H9 (cell line): ENCODE measurements at regions not wholly inside any gene's neighbourhood (a gene's known extent, or its start where the extent isn't known, plus 50 kb on each side); places are given as distances from the start of the nearest gene placed in this dataset.

Experiments used
- DNase-seq: peaks from one replicate; pipeline ENCODE4 v3.0.0-alpha.2; 2017
- H2AFZ ChIP-seq: one replicate; pipeline ENCODE4 v1.6.1; 2013; ENCODE audit warnings: mild to moderate bottlenecking, low read length, control low read depth, moderate library complexity
- H2AK5ac ChIP-seq: 2 replicates; pipeline ENCODE4 v1.6.1; 2013; ENCODE audit warnings: low read length, control low read depth, mixed read lengths; ENCODE audit not compliant: insufficient read length
- H2BK120ac ChIP-seq: one replicate; pipeline ENCODE4 v1.6.1; 2013; ENCODE audit warnings: low read depth, mild to moderate bottlenecking, low read length, control low read depth, inconsistent platforms; ENCODE audit not compliant: poor library complexity, severe bottlenecking
- H2BK12ac ChIP-seq: 2 replicates; pipeline ENCODE4 v1.6.1; 2013; ENCODE audit warnings: low read length, control low read depth, mixed read lengths, low read depth; ENCODE audit not compliant: insufficient read length
- H2BK15ac ChIP-seq: 2 replicates; pipeline ENCODE4 v1.6.1; 2013; ENCODE audit warnings: low read depth, low read length, control low read depth
- H2BK20ac ChIP-seq: one replicate; pipeline ENCODE4 v1.6.1; 2013; ENCODE audit warnings: low read depth, mild to moderate bottlenecking, low read length, control low read depth, inconsistent platforms; ENCODE audit not compliant: poor library complexity, severe bottlenecking
- H2BK5ac ChIP-seq: 2 replicates; pipeline ENCODE4 v1.6.1; 2013; ENCODE audit warnings: low read length, control low read depth, mixed read lengths; ENCODE audit not compliant: insufficient read length
- H3K14ac ChIP-seq: 2 replicates; pipeline ENCODE4 v1.6.1; 2013; ENCODE audit warnings: low read length, control low read depth; ENCODE audit not compliant: insufficient read depth
- H3K18ac ChIP-seq: 2 replicates; pipeline ENCODE4 v1.6.1; 2013; ENCODE audit warnings: low read depth, mild to moderate bottlenecking, mixed read lengths, low read length, control low read depth; ENCODE audit not compliant: insufficient read length
- H3K23ac ChIP-seq: 2 replicates; pipeline ENCODE4 v1.6.1; 2013; ENCODE audit warnings: low read length, control low read depth, mixed read lengths, low read depth; ENCODE audit not compliant: insufficient read length
- H3K23me2 ChIP-seq: 2 replicates; pipeline ENCODE4 v1.6.1; 2013; ENCODE audit warnings: low read depth, mild to moderate bottlenecking, mixed read lengths, low read length, control low read depth; ENCODE audit not compliant: insufficient read length, poor library complexity, severe bottlenecking
- H3K27ac ChIP-seq: 2 replicates; pipeline ENCODE4 v1.5.1; 2013; ENCODE audit warnings: low read length, control low read depth, mixed read lengths, low read depth; ENCODE audit not compliant: insufficient read length
- H3K27me3 ChIP-seq: 2 replicates; pipeline ENCODE4 v1.6.1; 2013; ENCODE audit warnings: low read length, control low read depth, inconsistent platforms; ENCODE audit not compliant: insufficient read depth
- H3K4ac ChIP-seq: 2 replicates; pipeline ENCODE4 v1.6.1; 2013; ENCODE audit warnings: low read depth, mild to moderate bottlenecking, control low read depth, inconsistent platforms, low read length, moderate library complexity
- H3K4me1 ChIP-seq: 2 replicates; pipeline ENCODE4 v1.6.1; 2013; ENCODE audit warnings: low read length, control low read depth, inconsistent platforms; ENCODE audit not compliant: insufficient read depth
- H3K4me2 ChIP-seq: 2 replicates; pipeline ENCODE4 v1.6.1; 2013; ENCODE audit warnings: low read length, control low read depth, mixed read lengths; ENCODE audit not compliant: insufficient read length, insufficient read depth
- H3K56ac ChIP-seq: 2 replicates; pipeline ENCODE4 v1.6.1; 2013; ENCODE audit warnings: low read depth, mild to moderate bottlenecking, mixed read lengths, low read length, control low read depth; ENCODE audit not compliant: insufficient read length
- H3K79me1 ChIP-seq: 2 replicates; pipeline ENCODE4 v1.6.1; 2013; ENCODE audit warnings: low read depth, mild to moderate bottlenecking, moderate library complexity, low read length, control low read depth, inconsistent platforms; ENCODE audit not compliant: insufficient read depth, poor library complexity, severe bottlenecking
- H3K79me2 ChIP-seq: 2 replicates; pipeline ENCODE4 v1.6.1; 2013; ENCODE audit warnings: low read length, control low read depth, inconsistent platforms; ENCODE audit not compliant: insufficient read depth
- H3K9ac ChIP-seq: 2 replicates; pipeline ENCODE4 v1.6.1; 2013; ENCODE audit warnings: low read length, control low read depth, mixed read lengths; ENCODE audit not compliant: insufficient read length; ENCODE audit errors: extremely low read depth
- H3K9me3 ChIP-seq: one replicate; pipeline ENCODE4 v1.6.1; 2013; ENCODE audit warnings: low read depth, low read length, inconsistent platforms; ENCODE audit not compliant: control insufficient read depth
- H3T11ph ChIP-seq: one replicate; pipeline ENCODE4 v1.6.1; 2013; ENCODE audit warnings: mild to moderate bottlenecking, low read length, control low read depth, inconsistent platforms
- H4K20me1 ChIP-seq: one replicate; pipeline ENCODE4 v1.6.1; 2013; ENCODE audit not compliant: control insufficient read depth, insufficient read length, insufficient read depth
- H4K5ac ChIP-seq: 2 replicates; pipeline ENCODE4 v1.6.1; 2013; ENCODE audit warnings: low read depth, mild to moderate bottlenecking, mixed read lengths, low read length, control low read depth; ENCODE audit not compliant: insufficient read length
- H4K8ac ChIP-seq: replicated peaks from 2 replicates; pipeline ENCODE4 v1.6.1; 2013; ENCODE audit warnings: low read length, control low read depth, mixed read lengths, low read depth; ENCODE audit not compliant: insufficient read length
- H4K91ac ChIP-seq: 2 replicates; pipeline ENCODE4 v1.6.1; 2013; ENCODE audit warnings: low read depth, mild to moderate bottlenecking, moderate library complexity, mixed read lengths, low read length, control low read depth; ENCODE audit not compliant: insufficient read length
- H3K27ac Mint-ChIP-seq, 3 experiments: 2 replicates in 2 of 3; 3 replicates in 1 of 3; pipeline ENCODE4 v1.8.0; 2020 to 2021; ENCODE audit warnings: mixed read lengths in 3 of 3, mild to moderate bottlenecking in 1 of 3, moderate library complexity in 1 of 3
- H3K27me3 Mint-ChIP-seq: 2 replicates; pipeline ENCODE4 v1.8.0; 2021; ENCODE audit warnings: low read depth, mild to moderate bottlenecking, moderate library complexity, mixed read lengths
- H3K36me3 Mint-ChIP-seq, 3 experiments: 2 replicates in 2 of 3; 3 replicates in 1 of 3; pipeline ENCODE4 v1.8.0; 2020 to 2021; ENCODE audit warnings: low read depth in 3 of 3, mixed read lengths in 3 of 3; ENCODE audit not compliant: insufficient read depth in 1 of 3
- H3K4me1 Mint-ChIP-seq, 2 experiments: 2 replicates each; pipeline ENCODE4 v1.8.0; 2020; ENCODE audit warnings: mixed read lengths in 2 of 2
- H3K4me3 Mint-ChIP-seq, 2 experiments: 2 replicates in 1 of 2; 3 replicates in 1 of 2; pipeline ENCODE4 v1.8.0; 2020 to 2021; ENCODE audit warnings: mild to moderate bottlenecking in 2 of 2, mixed read lengths in 2 of 2, moderate library complexity in 1 of 2
- H3K9me3 Mint-ChIP-seq, 2 experiments: 2 replicates in 1 of 2; 3 replicates in 1 of 2; pipeline ENCODE4 v1.8.0; 2020; ENCODE audit warnings: mild to moderate bottlenecking in 2 of 2, mixed read lengths in 2 of 2, moderate library complexity in 1 of 2
- CTCF ChIP-seq: fragments of 200-600 bp; sonication (generic); conservative IDR thresholded peaks from 3 replicates; pipeline ENCODE4 v1.8.0; 2021; ENCODE audit warnings: antibody characterized with exemption, mild to moderate bottlenecking
- WGBS: extraction: QIAGEN DNeasy Blood & Tissue Kit; methylation state at CpG from one replicate; pipeline ENCODE4 v1.1.7; 2013; ENCODE audit warnings: missing lambda C conversion rate, low lambda C conversion rate, mixed read lengths; ENCODE audit not compliant: insufficient read length; ENCODE audit errors: extremely low coverage; 5-methylcytosine and 5-hydroxymethylcytosine counted together

DNA sequence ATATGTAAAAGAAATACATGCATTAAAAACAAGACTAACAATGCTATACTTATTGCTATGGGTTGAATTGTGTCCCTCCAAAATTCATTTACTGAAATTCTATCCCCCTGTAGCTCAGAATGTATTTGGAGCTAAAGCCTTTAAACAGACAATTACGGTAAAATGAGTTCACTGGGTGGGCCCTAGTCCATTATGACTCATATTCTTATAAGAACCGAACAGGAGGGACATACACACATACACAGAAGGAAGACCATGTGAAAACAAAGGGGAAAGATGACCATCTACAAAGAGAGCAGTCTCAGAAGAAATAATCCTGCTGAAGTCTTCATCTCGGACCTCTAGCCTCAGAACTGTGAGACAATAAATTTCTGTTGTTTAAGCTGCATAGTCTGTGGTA lies 77.1 kb upstream of the ANKS1B start:
- Histone ChIP-seq H2BK12ac (no peak overlapping the region), H3K79me1 (peaks cover 2% of the 10 kb centered on the region), H3K27ac (no peak overlapping the region), H3K18ac (no peak overlapping the region), H3K79me2 (no peaks in the 10 kb centered on the region), H3K4me1 (no peaks in the 10 kb centered on the region), H2AFZ (no peak overlapping the region), H2BK5ac (no peak overlapping the region), H4K8ac (no peak overlapping the region), H4K20me1 (no peaks in the 10 kb centered on the region), H3K56ac (no peak overlapping the region), H3K23ac (no peak overlapping the region), H3K14ac (no peak overlapping the region), H3K23me2 (no peaks in the 10 kb centered on the region), H3K4me2 (no peak overlapping the region), H2AK5ac (no peak overlapping the region), H3K4ac (no peak overlapping the region), H3K9me3 (no peaks in the 10 kb centered on the region), H3T11ph (no peak overlapping the region), H2BK120ac (no peak overlapping the region), H4K5ac (no peak overlapping the region), H2BK15ac (no peak overlapping the region), H4K91ac (no peak overlapping the region), H3K27me3 (no peaks in the 10 kb centered on the region), H3K9ac (no peak overlapping the region), H2BK20ac (no peak overlapping the region)
- Mint-ChIP-seq H3K36me3 (peaks cover 14 to 44% (median 31%) of the 10 kb centered on the region in 3 experiments), H3K27ac (no peak overlapping the region), H3K9me3 (peaks cover 0 to 8% of the 10 kb centered on the region in 2 experiments; a peak in 4 of 5 replicates), H3K4me3 (no peak overlapping the region), H3K4me1 (peaks cover 3 to 10% of the 10 kb centered on the region in 2 experiments; a peak in 2 of 4 replicates), H3K27me3 (no peaks in the 10 kb centered on the region)
- TF ChIP-seq CTCF = no peak
- WGBS = no CpG with 5 or more reads among the region's 3 CpGs
- DNase-seq = no peak
